SJCRH30 (cell line): ENCODE measurements at regions not wholly inside any gene's neighbourhood (a gene's known extent, or its start where the extent isn't known, plus 50 kb on each side); places are given as distances from the start of the nearest gene placed in this dataset.
"Not testable (repeated sequence)": the region's sequence is repeated elsewhere in the genome, so short reads cannot be mapped to it uniquely, and the experiment has no call there.

Experiments used
- DNase-seq, 2 experiments: peaks; one replicate each; pipeline ENCODE4 v3.0.0-alpha.2; 2015 to 2020
- H3K27ac ChIP-seq: fragments of 250-450 bp; sonication (Bioruptor Pico); 2 replicates; pipeline ENCODE4 v1.5.1; 2020; ENCODE audit warnings: mild to moderate bottlenecking, moderate library complexity
- H3K27me3 ChIP-seq: fragments of 250-450 bp; sonication (Bioruptor Pico); 2 replicates; pipeline ENCODE4 v1.5.1; 2020; ENCODE audit warnings: mild to moderate bottlenecking, moderate library complexity
- H3K36me3 ChIP-seq: fragments of 250-450 bp; sonication (Bioruptor Pico); 2 replicates; pipeline ENCODE4 v1.5.1; 2020; ENCODE audit warnings: mild to moderate bottlenecking, moderate library complexity
- H3K4me1 ChIP-seq: fragments of 250-450 bp; sonication (Bioruptor Pico); 2 replicates; pipeline ENCODE4 v1.5.1; 2020; ENCODE audit warnings: mild to moderate bottlenecking, moderate library complexity
- H3K4me3 ChIP-seq: fragments of 250-450 bp; sonication (Bioruptor Pico); 2 replicates; pipeline ENCODE4 v1.5.1; 2020; ENCODE audit warnings: mild to moderate bottlenecking, moderate library complexity
- H3K9me3 ChIP-seq: fragments of 250-450 bp; sonication (Bioruptor Pico); replicated peaks from 2 replicates; pipeline ENCODE4 v1.5.1; 2020; ENCODE audit warnings: mild to moderate bottlenecking, moderate library complexity

- Histone ChIP-seq H3K27ac (no peak overlapping the region), H3K9me3 (no peaks in the 10 kb centered on the region), H3K4me1 (no peaks in the 10 kb centered on the region), H3K27me3 (no peaks in the 10 kb centered on the region; the same call in 1 of the 2 replicates), H3K4me3 (no peak overlapping the region), H3K36me3 (no peaks in the 10 kb centered on the region)
- no peak for DNase-seq
These were observed 59.2 kb upstream of the KCNK2 start for GRCh38 chr1:215023155-215023832.

DNA sequence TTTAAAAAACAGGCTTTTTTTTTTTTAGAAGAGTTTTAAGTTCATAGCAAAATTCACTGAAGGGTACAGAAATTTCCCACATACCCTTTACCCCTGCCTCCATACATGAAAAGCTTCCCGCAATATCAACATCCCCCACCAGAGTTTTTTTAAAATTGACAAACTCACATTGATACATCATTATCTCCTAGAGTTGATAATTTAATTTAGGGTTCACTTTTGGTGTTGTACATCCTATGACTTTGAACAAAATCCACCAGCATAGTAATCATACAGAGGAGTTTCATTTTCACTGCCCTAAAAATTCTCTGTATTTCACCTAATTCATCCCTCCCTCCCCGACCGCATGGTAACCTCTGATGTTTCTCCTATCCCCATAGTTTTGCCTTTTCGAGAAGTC is 53.6 kb upstream of the KCNK2 start:
- no peaks in the 10 kb centered on the region for H3K4me1 ChIP-seq
- no peak for DNase-seq

DNA sequence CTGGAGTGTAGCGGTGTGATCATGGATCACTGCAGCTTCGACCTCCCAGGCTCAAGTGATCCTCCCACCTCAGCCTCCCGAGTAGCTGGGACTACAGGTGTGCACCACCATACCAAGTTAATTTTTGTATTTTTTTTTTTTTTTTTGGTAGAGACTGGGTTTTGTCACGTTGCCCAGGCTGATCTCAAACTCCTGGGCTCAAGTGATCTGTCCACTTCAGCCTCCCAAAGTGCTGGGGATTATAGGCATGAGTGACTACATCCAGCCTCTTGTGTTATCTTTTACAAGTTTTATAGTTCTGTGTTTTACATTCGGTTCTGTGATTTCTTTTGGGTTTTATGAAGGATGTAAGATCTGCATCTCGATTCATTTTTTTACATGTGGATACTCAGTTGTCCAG is 52.0 kb upstream of the KCNK2 start:
- not testable (repeated sequence) for DNase-seq, H3K27me3 ChIP-seq, H3K4me3 ChIP-seq, H3K9me3 ChIP-seq, H3K27ac ChIP-seq, H3K36me3 ChIP-seq, H3K4me1 ChIP-seq

More for the DNA sequence above, 53.6 kb upstream of the KCNK2 start:
- Histone ChIP-seq H3K27ac (no peak overlapping the region), H3K9me3 (no peaks in the 10 kb centered on the region), H3K36me3 (no peaks in the 10 kb centered on the region), H3K27me3 (no peaks in the 10 kb centered on the region), H3K4me3 (no peak overlapping the region)

DNA sequence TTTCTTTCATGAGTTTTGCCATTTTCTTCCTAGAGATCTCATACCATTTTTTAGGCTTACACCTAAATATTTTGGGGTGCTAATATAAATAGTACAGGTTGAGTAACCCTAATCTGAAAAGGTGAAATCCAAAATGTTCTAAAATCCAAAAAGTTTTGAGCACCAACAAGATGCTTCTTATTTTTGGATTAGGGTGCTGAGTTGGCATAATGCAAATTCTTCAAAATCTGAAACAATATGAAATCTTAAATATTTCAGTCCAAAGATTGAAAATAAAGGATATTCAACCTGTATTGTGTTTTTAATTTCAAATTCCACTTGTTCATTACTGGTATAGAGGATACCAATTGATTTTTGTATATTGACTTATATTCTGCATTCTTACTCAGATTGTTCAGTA is 51.1 kb upstream of the KCNK2 start:
- Histone ChIP-seq H3K4me1 (no peaks in the 10 kb centered on the region), H3K27ac (no peak overlapping the region), H3K4me3 (no peak overlapping the region), H3K27me3 (no peaks in the 10 kb centered on the region), H3K36me3 (no peaks in the 10 kb centered on the region), H3K9me3 (no peaks in the 10 kb centered on the region)
- DNase-seq = no peak
